ENCODE measurements at regions not wholly inside any gene's neighbourhood (a gene's known extent, or its start where the extent isn't known, plus 50 kb on each side); places are given as distances from the start of the nearest gene placed in this dataset.
A peak's percentile ranks its signal among the peaks of the same experiment; 100 is the strongest.

DNA sequence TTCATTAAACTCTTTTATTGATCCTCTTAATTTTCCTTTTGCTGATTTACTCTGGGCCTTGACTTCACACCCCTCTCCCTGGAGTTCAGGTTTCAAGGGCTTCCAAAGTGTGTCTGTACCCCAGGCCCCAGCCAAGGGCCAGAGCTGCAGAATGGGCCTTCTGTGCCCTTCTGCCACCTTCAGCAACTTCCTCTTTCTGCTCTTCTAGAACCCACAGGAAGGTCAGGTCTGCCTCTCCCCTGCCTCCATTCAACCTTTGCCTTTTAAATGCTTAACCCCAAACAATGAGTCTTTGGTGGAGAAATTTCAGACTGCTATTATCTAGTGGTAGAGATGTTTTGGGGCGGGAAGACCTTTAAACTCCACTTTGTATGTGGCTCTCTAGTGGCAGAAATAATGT is 63.1 kb downstream of the TSN start:
- Histone ChIP-seq H3K9me3 (peaks cover 0 to 10% (median 0%) of the 10 kb centered on the region in 4 donors), H3K36me3 (no peaks in the 10 kb centered on the region), H3K4me1 (no peaks in the 10 kb centered on the region), H3K4me3 (no peak overlapping the region), H3K27ac (no peak overlapping the region), H3K27me3 (no peaks in the 10 kb centered on the region)
- 82 to 86% methylated on average over 1 of the region's 1 CpG for WGBS, 2 donors
- ATAC-seq (ENCODE audit: low FRiP score in 2 of 2) (no peak), DNase-seq (no peak)
- TF ChIP-seq POLR2AphosphoS5 (IDR thresholded peaks at IDR 0.05) (no peak), EP300 (IDR thresholded peaks at IDR 0.05) (no peak), POLR2A (IDR thresholded peaks at IDR 0.05) (no peak)
- TF ChIP-seq, protein P1, sequence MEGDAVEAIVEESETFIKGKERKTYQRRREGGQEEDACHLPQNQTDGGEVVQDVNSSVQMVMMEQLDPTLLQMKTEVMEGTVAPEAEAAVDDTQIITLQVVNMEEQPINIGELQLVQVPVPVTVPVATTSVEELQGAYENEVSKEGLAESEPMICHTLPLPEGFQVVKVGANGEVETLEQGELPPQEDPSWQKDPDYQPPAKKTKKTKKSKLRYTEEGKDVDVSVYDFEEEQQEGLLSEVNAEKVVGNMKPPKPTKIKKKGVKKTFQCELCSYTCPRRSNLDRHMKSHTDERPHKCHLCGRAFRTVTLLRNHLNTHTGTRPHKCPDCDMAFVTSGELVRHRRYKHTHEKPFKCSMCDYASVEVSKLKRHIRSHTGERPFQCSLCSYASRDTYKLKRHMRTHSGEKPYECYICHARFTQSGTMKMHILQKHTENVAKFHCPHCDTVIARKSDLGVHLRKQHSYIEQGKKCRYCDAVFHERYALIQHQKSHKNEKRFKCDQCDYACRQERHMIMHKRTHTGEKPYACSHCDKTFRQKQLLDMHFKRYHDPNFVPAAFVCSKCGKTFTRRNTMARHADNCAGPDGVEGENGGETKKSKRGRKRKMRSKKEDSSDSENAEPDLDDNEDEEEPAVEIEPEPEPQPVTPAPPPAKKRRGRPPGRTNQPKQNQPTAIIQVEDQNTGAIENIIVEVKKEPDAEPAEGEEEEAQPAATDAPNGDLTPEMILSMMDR (IDR thresholded peaks at IDR 0.05), result no peak

DNA sequence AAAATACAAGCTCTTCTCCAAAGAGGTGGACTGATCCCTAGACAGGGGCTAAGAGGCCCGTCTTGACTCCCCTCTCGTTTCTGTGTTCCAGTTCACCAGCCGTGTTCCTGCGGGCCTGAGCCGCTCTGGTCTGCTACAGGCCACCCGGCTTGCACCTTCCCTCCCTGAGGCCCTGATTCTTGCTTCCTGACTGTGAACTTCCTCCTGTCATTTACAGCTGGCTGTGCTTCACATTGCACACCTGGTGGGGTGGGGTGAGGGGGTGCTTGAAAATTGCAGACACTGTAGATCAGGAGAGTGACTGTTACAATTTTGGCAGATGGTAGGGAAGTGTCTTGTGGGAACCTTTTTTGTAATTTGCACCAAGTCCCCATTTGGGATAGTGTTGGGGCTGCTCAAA is 64.4 kb downstream of the TSN start:
- H3K9me3 ChIP-seq, result peaks cover 0 to 10% (median 0%) of the 10 kb centered on the region in 4 donors
- no peaks in the 10 kb centered on the region for H3K4me1 ChIP-seq
- H3K36me3 ChIP-seq, result no peaks in the 10 kb centered on the region
- TF ChIP-seq, protein P1 (IDR thresholded peaks at IDR 0.05), result no peak
- TF ChIP-seq POLR2AphosphoS5 (IDR thresholded peaks at IDR 0.05) (no peak), POLR2A (IDR thresholded peaks at IDR 0.05) (no peak), EP300 (IDR thresholded peaks at IDR 0.05) (no peak)
- ATAC-seq (ENCODE audit: low FRiP score in 2 of 2) (no peak), DNase-seq (no peak)
- no peaks in the 10 kb centered on the region for H3K27me3 ChIP-seq
- H3K27ac ChIP-seq, result no peak overlapping the region
- no peak overlapping the region for H3K4me3 ChIP-seq
- 64 to 67% methylated on average over 6 of the region's 6 CpGs for WGBS, 2 donors

DNA sequence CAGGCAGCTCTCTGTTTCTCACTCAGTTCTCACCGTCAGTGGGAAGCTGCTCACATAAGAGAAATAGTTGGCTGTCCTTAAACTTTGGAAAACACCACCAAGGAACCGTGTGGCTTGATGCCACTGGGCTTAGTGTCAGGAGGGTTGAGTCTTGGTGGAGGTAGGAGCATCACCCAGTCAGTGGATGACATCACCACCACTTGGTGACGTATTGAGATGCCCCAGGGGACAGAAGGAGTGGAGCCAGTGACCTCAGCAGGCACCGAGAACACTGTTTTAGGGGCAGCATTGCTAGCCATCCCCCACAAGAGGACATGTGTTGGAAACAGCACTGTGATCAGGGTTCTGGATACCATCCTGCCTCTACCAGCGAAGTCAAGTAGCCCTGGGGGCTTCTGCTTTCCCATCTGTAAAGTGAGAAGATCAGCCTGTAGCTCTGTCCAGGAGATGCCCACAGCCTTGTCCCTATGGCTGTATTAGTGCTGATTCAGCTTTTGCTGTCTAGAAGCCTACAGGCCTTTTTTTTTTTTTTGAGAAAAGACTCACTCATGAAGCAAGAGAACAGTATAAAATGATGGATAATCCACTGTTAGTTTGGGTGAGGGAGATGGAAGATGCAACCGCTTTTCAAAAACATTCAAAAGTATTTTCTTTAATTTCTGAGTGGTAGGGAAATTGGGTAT is 66.2 kb downstream of the TSN start:
- WGBS, 2 donors, result 88 to 89% methylated on average over 3 to 6 of the region's 6 CpGs
- Histone ChIP-seq H3K36me3 (no peaks in the 10 kb centered on the region), H3K9me3 (peaks cover 0 to 10% (median 0%) of the 10 kb centered on the region in 4 donors), H3K4me1 (no peaks in the 10 kb centered on the region), H3K27ac (no peak overlapping the region), H3K4me3 (no peak overlapping the region), H3K27me3 (no peaks in the 10 kb centered on the region)
- DNase-seq (no peak), ATAC-seq (ENCODE audit: low FRiP score in 2 of 2) (peak in 1 of 2 donors; percentile 38)
- TF ChIP-seq POLR2A (IDR thresholded peaks at IDR 0.05), result no peak
- TF ChIP-seq EP300 (IDR thresholded peaks at IDR 0.05), result no peak
- TF ChIP-seq, protein P1 (IDR thresholded peaks at IDR 0.05), result no peak
- TF ChIP-seq POLR2AphosphoS5 (IDR thresholded peaks at IDR 0.05), result no peak

DNA sequence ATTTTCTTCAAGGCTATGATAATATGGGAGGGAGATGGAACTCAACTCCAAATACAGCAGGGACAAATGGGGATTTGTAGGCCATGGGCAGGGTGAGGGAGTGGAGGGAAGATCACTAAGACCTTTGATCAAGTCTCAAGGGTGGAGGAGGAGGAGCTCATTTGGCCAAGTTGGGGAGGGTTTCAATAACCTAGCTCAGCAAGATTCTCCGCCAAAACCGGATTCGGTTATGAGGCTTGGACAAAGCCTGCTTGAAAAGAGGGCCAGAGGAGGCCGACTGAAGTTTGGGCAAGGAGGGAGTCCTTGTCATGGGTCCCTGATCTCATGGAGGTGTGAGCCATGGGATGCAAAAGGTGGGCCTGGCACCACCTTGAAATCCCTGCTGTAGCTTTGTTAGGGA is 68.8 kb downstream of the TSN start:
- TF ChIP-seq, protein P1 (IDR thresholded peaks at IDR 0.05), result no peak
- TF ChIP-seq POLR2AphosphoS5 (IDR thresholded peaks at IDR 0.05) (no peak), EP300 (IDR thresholded peaks at IDR 0.05) (no peak)
- no peak overlapping the region for H3K4me3 ChIP-seq
- WGBS, 2 donors, result 98 to 99% methylated on average over 4 of the region's 4 CpGs
- DNase-seq (no peak), ATAC-seq (ENCODE audit: low FRiP score in 2 of 2) (no peak)
- H3K9me3 ChIP-seq, result no peaks in the 10 kb centered on the region
- H3K4me1 ChIP-seq, result no peaks in the 10 kb centered on the region
- no peak overlapping the region for H3K27ac ChIP-seq
- no peaks in the 10 kb centered on the region for H3K27me3 ChIP-seq
- H3K36me3 ChIP-seq, result no peaks in the 10 kb centered on the region
